ENCODE measurements at regions not wholly inside any gene's neighbourhood (a gene's known extent, or its start where the extent isn't known, plus 50 kb on each side); places are given as distances from the start of the nearest gene placed in this dataset.

- H3K27ac Mint-ChIP-seq: no peak overlapping the region
- TF ChIP-seq, protein P1, sequence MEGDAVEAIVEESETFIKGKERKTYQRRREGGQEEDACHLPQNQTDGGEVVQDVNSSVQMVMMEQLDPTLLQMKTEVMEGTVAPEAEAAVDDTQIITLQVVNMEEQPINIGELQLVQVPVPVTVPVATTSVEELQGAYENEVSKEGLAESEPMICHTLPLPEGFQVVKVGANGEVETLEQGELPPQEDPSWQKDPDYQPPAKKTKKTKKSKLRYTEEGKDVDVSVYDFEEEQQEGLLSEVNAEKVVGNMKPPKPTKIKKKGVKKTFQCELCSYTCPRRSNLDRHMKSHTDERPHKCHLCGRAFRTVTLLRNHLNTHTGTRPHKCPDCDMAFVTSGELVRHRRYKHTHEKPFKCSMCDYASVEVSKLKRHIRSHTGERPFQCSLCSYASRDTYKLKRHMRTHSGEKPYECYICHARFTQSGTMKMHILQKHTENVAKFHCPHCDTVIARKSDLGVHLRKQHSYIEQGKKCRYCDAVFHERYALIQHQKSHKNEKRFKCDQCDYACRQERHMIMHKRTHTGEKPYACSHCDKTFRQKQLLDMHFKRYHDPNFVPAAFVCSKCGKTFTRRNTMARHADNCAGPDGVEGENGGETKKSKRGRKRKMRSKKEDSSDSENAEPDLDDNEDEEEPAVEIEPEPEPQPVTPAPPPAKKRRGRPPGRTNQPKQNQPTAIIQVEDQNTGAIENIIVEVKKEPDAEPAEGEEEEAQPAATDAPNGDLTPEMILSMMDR (IDR thresholded peaks at IDR 0.05; ENCODE audit: unreplicated experiment): no peak
- H3K27me3 Mint-ChIP-seq (ENCODE audit: low read depth): no peaks in the 10 kb centered on the region
Measured at GRCh38 chr2:226207671-226208070, 591.9 kb downstream of the IRS1 start.

GRCh38 chr2:226199555-226199954 is 600.1 kb downstream of the IRS1 start:
- Mint-ChIP-seq H3K4me3 (no peak overlapping the region), H3K27ac (no peak overlapping the region), H3K4me1 (peaks cover 5% of the 10 kb centered on the region), H3K9me3 (no peaks in the 10 kb centered on the region), H3K36me3 (no peaks in the 10 kb centered on the region), H3K27me3 (ENCODE audit: low read depth) (no peaks in the 10 kb centered on the region)
- TF ChIP-seq, protein P1 (IDR thresholded peaks at IDR 0.05; ENCODE audit: unreplicated experiment): no peak
- no peak for DNase-seq (ENCODE audit: low spot score in 2 of 2, unreplicated experiment in 2 of 2)

More at GRCh38 chr2:226207671-226208070, 591.9 kb downstream of the IRS1 start:
- Mint-ChIP-seq H3K4me3 (no peak overlapping the region), H3K36me3 (no peaks in the 10 kb centered on the region), H3K4me1 (peaks cover 20% of the 10 kb centered on the region), H3K9me3 (no peaks in the 10 kb centered on the region)
- no peak for DNase-seq (ENCODE audit: low spot score in 2 of 2, unreplicated experiment in 2 of 2)

- Mint-ChIP-seq H3K36me3 (no peaks in the 10 kb centered on the region), H3K9me3 (no peaks in the 10 kb centered on the region), H3K27me3 (ENCODE audit: low read depth) (no peaks in the 10 kb centered on the region), H3K4me3 (no peak overlapping the region), H3K4me1 (peaks cover 5% of the 10 kb centered on the region), H3K27ac (no peak overlapping the region)
- DNase-seq (ENCODE audit: low spot score in 2 of 2, unreplicated experiment in 2 of 2): no peak
- TF ChIP-seq, protein P1 (IDR thresholded peaks at IDR 0.05; ENCODE audit: unreplicated experiment): no peak
Measured at GRCh38 chr2:226198956-226199355, 600.7 kb downstream of the IRS1 start.

- H3K4me3 Mint-ChIP-seq: no peak overlapping the region
- TF ChIP-seq, protein P1 (IDR thresholded peaks at IDR 0.05; ENCODE audit: unreplicated experiment): no peak
- H3K27ac Mint-ChIP-seq: no peak overlapping the region
- no peaks in the 10 kb centered on the region for H3K9me3 Mint-ChIP-seq
- H3K36me3 Mint-ChIP-seq: no peaks in the 10 kb centered on the region
- H3K27me3 Mint-ChIP-seq (ENCODE audit: low read depth): no peaks in the 10 kb centered on the region
- H3K4me1 Mint-ChIP-seq: peaks cover 23% of the 10 kb centered on the region
- DNase-seq (ENCODE audit: low spot score in 2 of 2, unreplicated experiment in 2 of 2): no peak
Measured at GRCh38 chr2:226190479-226191252, 609.0 kb downstream of the IRS1 start.

DNA sequence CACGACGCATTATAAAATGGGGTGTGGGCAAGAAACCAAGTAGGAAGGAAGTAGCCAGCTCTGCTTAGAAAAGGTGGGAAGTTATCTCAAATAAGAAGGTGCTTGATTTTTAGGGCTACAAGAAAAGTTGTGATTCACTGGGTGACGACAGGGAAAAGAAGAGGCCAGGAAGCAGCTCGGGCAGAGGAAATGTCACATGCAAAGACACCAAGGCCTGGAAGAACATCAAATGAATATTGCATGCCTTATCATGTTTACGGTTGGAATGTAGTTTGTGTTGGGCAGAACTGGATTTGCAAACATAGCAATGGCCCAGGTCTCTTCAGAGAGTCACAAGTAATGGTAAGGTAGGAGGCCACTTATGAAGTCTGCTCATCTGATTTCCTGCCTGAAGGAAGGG is 610.6 kb downstream of the IRS1 start:
- no peak for DNase-seq (ENCODE audit: low spot score in 2 of 2, unreplicated experiment in 2 of 2)
- no peaks in the 10 kb centered on the region for H3K9me3 Mint-ChIP-seq
- TF ChIP-seq, protein P1 (IDR thresholded peaks at IDR 0.05; ENCODE audit: unreplicated experiment): no peak
- H3K27ac Mint-ChIP-seq: no peak overlapping the region
- peaks cover 33% of the 10 kb centered on the region for H3K4me1 Mint-ChIP-seq
- no peak overlapping the region for H3K4me3 Mint-ChIP-seq
- H3K36me3 Mint-ChIP-seq: no peaks in the 10 kb centered on the region
- no peaks in the 10 kb centered on the region for H3K27me3 Mint-ChIP-seq (ENCODE audit: low read depth)
